ENCODE measurements at regions not wholly inside any gene's neighbourhood (a gene's known extent, or its start where the extent isn't known, plus 50 kb on each side); places are given as distances from the start of the nearest gene placed in this dataset.

DNA sequence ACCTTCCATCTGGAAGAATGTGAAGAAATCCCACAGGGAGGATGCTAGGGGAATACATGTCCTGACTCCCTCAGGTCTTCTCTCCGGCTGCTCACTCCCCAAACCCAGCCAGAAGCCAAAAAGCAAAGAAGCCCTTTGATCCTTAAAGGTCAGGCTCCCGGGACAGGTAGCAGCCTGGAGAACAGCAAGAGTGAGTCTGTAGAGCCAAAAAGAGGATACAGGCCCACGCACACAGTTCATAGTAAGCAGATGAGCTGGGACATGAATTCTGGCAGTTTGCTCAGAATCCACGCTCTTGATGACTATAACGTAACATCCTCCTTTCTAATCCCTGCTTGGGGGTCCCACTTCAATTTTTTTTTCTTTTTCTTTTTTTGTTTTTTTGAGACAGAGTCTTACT, 72.0 kb upstream of the SLC44A1 start:
- no peak overlapping the region for H2AFZ ChIP-seq (ENCODE audit: low read depth)
- no peaks in the 10 kb centered on the region for H3K9me2 ChIP-seq
- no peaks in the 10 kb centered on the region for H3K79me2 ChIP-seq (ENCODE audit: insufficient read depth)
- no peak for DNase-seq
- no peak overlapping the region for H3K27ac ChIP-seq (ENCODE audit: low read depth in 2 of 2, low read length in 1 of 2)
- H3K9me3 ChIP-seq: no peaks in the 10 kb centered on the region
- no peaks in the 10 kb centered on the region for H3K27me3 ChIP-seq (ENCODE audit: insufficient read depth)
- no peaks in the 10 kb centered on the region for H3K36me3 ChIP-seq (replicated peaks in 1 of 2; ENCODE audit: control insufficient read depth in 1 of 2, insufficient read depth in 2 of 2, low read length in 1 of 2)
- TF ChIP-seq, protein P1, sequence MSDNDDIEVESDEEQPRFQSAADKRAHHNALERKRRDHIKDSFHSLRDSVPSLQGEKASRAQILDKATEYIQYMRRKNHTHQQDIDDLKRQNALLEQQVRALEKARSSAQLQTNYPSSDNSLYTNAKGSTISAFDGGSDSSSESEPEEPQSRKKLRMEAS (IDR thresholded peaks at IDR 0.05; ENCODE audit: low read depth): no peak
- TF ChIP-seq NFIC (IDR thresholded peaks at IDR 0.05; ENCODE audit: borderline replicate concordance) (no peak), RCOR1 (IDR thresholded peaks at IDR 0.05; ENCODE audit: low read length) (no peak), MXI1 (IDR thresholded peaks at IDR 0.05; ENCODE audit: low read depth, low read length) (no peak), RAD21 (IDR thresholded peaks at IDR 0.05; ENCODE audit: low read length) (no peak), RFX5 (IDR thresholded peaks at IDR 0.05; ENCODE audit: low read length) (no peak), FOSL2 (IDR thresholded peaks at IDR 0.05; ENCODE audit: borderline replicate concordance, low read depth) (no peak), TCF12 (IDR thresholded peaks at IDR 0.05) (no peak), MEF2A (IDR thresholded peaks at IDR 0.05; ENCODE audit: borderline replicate concordance, low read depth) (no peak), TAF1 (IDR thresholded peaks at IDR 0.05; ENCODE audit: borderline replicate concordance, low read depth, low read length) (no peak)
- TF ChIP-seq, protein P2, sequence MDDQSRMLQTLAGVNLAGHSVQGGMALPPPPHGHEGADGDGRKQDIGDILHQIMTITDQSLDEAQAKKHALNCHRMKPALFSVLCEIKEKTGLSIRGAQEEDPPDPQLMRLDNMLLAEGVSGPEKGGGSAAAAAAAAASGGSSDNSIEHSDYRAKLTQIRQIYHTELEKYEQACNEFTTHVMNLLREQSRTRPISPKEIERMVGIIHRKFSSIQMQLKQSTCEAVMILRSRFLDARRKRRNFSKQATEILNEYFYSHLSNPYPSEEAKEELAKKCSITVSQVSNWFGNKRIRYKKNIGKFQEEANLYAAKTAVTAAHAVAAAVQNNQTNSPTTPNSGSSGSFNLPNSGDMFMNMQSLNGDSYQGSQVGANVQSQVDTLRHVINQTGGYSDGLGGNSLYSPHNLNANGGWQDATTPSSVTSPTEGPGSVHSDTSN (IDR thresholded peaks at IDR 0.05): no peak
- TF ChIP-seq, protein P3, sequence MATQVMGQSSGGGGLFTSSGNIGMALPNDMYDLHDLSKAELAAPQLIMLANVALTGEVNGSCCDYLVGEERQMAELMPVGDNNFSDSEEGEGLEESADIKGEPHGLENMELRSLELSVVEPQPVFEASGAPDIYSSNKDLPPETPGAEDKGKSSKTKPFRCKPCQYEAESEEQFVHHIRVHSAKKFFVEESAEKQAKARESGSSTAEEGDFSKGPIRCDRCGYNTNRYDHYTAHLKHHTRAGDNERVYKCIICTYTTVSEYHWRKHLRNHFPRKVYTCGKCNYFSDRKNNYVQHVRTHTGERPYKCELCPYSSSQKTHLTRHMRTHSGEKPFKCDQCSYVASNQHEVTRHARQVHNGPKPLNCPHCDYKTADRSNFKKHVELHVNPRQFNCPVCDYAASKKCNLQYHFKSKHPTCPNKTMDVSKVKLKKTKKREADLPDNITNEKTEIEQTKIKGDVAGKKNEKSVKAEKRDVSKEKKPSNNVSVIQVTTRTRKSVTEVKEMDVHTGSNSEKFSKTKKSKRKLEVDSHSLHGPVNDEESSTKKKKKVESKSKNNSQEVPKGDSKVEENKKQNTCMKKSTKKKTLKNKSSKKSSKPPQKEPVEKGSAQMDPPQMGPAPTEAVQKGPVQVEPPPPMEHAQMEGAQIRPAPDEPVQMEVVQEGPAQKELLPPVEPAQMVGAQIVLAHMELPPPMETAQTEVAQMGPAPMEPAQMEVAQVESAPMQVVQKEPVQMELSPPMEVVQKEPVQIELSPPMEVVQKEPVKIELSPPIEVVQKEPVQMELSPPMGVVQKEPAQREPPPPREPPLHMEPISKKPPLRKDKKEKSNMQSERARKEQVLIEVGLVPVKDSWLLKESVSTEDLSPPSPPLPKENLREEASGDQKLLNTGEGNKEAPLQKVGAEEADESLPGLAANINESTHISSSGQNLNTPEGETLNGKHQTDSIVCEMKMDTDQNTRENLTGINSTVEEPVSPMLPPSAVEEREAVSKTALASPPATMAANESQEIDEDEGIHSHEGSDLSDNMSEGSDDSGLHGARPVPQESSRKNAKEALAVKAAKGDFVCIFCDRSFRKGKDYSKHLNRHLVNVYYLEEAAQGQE (IDR thresholded peaks at IDR 0.05; ENCODE audit: low read depth, low read length): no peak
- TF ChIP-seq, protein P4, sequence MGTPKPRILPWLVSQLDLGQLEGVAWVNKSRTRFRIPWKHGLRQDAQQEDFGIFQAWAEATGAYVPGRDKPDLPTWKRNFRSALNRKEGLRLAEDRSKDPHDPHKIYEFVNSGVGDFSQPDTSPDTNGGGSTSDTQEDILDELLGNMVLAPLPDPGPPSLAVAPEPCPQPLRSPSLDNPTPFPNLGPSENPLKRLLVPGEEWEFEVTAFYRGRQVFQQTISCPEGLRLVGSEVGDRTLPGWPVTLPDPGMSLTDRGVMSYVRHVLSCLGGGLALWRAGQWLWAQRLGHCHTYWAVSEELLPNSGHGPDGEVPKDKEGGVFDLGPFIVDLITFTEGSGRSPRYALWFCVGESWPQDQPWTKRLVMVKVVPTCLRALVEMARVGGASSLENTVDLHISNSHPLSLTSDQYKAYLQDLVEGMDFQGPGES (IDR thresholded peaks at IDR 0.05; ENCODE audit: low read depth, low read length): no peak
- TF ChIP-seq, protein P5, sequence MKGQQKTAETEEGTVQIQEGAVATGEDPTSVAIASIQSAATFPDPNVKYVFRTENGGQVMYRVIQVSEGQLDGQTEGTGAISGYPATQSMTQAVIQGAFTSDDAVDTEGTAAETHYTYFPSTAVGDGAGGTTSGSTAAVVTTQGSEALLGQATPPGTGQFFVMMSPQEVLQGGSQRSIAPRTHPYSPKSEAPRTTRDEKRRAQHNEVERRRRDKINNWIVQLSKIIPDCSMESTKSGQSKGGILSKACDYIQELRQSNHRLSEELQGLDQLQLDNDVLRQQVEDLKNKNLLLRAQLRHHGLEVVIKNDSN (IDR thresholded peaks at IDR 0.05; ENCODE audit: borderline replicate concordance, low read depth): no peak
- no peaks in the 10 kb centered on the region for H4K20me1 ChIP-seq (ENCODE audit: insufficient read depth)
- WGBS (ENCODE audit: low lambda C conversion rate): 75% methylated on average over 5 of the region's 5 CpGs
- ChIA-PET CTCF (interaction anchor here (0.6 to 1.2 kb wide), 3 partner anchors 72 to 473 kb away, joined by 3 read pairs; partner anchors contain the start of gene SLC44A1), POLR2A (no interaction called here)
- no peaks in the 10 kb centered on the region; a peak in 1 of 4 replicates for H3K4me1 ChIP-seq (ENCODE audit: control insufficient read depth in 1 of 2, insufficient read depth in 2 of 2, low read depth in 1 of 2, low read length in 1 of 2)
- H3K4me2 ChIP-seq: no peak overlapping the region
- no peak overlapping the region for H3K9ac ChIP-seq
- H3K4me3 ChIP-seq (ENCODE audit: low read depth in 2 of 2, low read length in 1 of 2): no peak overlapping the region
- H3F3A ChIP-seq (replicated peaks; ENCODE audit: insufficient read depth): no peaks in the 10 kb centered on the region
